GM20000 (cell line): ENCODE measurements at regions not wholly inside any gene's neighbourhood (a gene's known extent, or its start where the extent isn't known, plus 50 kb on each side); places are given as distances from the start of the nearest gene placed in this dataset.
"Not testable (repeated sequence)": the region's sequence is repeated elsewhere in the genome, so short reads cannot be mapped to it uniquely, and the experiment has no call there.

Experiments
- DNase-seq: peaks from one replicate; pipeline ENCODE4 v3.0.0; 2012; ENCODE audit warnings: low spot score
- TF ChIP-seq, protein P1 (sequence below): IDR thresholded peaks from 2 replicates; pipeline ENCODE4 v1.5.1; 2012; ENCODE audit warnings: mild to moderate bottlenecking, control low read depth; ENCODE audit errors: extremely low read depth, missing control alignments

DNA sequence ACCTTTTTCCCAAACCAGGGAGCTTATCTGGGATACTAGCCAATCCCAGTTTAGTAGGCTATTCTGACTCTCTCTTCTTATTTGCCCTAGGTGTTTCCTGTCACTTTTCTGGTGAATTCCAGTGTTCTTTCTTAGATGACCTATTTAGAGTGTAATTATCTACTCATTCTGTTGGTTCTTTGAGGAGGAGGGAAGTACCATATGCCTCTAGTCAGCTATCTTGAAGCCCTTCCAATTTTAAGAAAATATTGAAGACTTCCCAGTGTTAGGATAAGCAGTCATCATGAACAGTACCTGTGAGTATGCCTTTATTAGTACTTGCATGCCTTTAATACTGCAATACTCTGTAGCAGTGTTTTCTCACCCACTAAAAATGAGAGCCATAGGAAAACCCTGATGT is 724.3 kb upstream of the SLITRK1 start:
- TF ChIP-seq, protein P1, sequence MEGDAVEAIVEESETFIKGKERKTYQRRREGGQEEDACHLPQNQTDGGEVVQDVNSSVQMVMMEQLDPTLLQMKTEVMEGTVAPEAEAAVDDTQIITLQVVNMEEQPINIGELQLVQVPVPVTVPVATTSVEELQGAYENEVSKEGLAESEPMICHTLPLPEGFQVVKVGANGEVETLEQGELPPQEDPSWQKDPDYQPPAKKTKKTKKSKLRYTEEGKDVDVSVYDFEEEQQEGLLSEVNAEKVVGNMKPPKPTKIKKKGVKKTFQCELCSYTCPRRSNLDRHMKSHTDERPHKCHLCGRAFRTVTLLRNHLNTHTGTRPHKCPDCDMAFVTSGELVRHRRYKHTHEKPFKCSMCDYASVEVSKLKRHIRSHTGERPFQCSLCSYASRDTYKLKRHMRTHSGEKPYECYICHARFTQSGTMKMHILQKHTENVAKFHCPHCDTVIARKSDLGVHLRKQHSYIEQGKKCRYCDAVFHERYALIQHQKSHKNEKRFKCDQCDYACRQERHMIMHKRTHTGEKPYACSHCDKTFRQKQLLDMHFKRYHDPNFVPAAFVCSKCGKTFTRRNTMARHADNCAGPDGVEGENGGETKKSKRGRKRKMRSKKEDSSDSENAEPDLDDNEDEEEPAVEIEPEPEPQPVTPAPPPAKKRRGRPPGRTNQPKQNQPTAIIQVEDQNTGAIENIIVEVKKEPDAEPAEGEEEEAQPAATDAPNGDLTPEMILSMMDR, result no peak
- DNase-seq, result no peak

- TF ChIP-seq, protein P1, result no peak
- DNase-seq, result no peak
Measured at GRCh38 chr13:84605927-84606326, 723.7 kb upstream of the SLITRK1 start.

GRCh38 chr13:84591444-84591843 is 709.2 kb upstream of the SLITRK1 start:
- DNase-seq, result no peak
- TF ChIP-seq, protein P1, result no peak

GRCh38 chr13:84590663-84591062 is 708.4 kb upstream of the SLITRK1 start:
- no peak for DNase-seq
- TF ChIP-seq, protein P1, result no peak

DNA sequence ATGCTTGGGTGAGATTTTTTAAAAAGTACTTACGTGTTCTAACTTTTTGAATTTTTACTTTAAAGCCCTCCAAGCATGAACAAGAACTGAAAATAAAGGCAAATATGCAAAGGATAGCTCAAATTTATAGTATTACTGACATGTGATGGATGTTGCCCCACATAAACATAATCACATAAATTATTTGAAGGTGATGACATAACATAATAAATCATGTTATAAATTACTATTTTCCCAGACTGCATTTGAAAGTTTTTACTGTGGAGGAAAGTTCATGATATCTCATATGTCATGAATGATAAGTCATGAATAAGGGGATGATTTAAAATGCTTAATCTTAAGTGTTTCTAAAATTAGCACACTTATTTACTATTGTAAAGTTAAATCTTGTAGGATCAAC is 705.7 kb upstream of the SLITRK1 start:
- TF ChIP-seq, protein P1, result no peak
- DNase-seq, result no peak

GRCh38 chr13:84579901-84580300 is 697.6 kb upstream of the SLITRK1 start:
- DNase-seq, result not testable (repeated sequence)

DNA sequence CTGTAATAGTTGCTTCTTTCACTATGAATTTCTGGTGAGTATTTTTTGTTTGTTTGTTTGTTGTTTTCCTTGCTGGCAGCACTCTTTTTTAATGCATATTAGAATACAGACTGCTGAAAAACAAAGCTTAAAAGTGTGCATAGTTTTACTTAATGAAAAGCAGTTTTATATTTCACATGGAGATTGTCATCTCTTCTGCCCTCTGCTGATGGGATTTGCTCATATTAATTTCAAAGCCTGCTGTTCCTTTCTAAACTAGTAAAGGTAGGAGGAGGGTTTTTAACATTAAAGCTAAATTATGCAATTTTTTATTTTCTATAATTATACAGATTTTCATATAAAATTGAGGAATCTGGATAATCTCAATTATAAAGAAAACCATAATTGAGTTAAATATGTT is 692.6 kb upstream of the SLITRK1 start:
- no peak for DNase-seq
- TF ChIP-seq, protein P1, result no peak

DNA sequence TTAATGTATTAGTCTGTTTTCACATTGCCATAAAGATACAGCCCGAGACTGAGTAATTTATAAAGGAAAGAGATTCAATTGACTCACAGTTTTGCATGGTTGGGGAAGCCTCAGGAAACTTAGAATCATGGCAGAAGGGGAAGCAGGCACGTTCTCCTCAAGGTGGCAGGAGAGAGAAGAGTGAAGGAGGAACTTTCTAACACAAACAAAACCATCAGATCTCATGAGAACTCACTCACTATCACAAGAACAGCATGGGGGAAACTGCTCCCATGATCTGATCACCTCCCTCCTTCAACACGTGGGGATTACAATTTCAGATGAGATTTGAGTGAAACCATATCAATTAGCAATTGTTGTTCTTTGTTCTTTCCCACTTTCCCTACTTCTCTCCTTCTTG is 689.0 kb upstream of the SLITRK1 start:
- TF ChIP-seq, protein P1, result no peak
- DNase-seq, result no peak
